Activated CD4-positive, alpha-beta T cell treated with anti-CD3 and anti-CD28 coated beads for 36 hours (primary cell): ENCODE measurements at regions not wholly inside any gene's neighbourhood (a gene's known extent, or its start where the extent isn't known, plus 50 kb on each side); places are given as distances from the start of the nearest gene placed in this dataset.

Experiments used
- ATAC-seq: fragments of 200-7000 bp; cut with Tn5 transposase; one replicate; pipeline ENCODE4 v1.10.0; 2021; ENCODE audit warnings: mild to moderate bottlenecking, moderate library complexity
- CTCF ChIA-PET: fragments of 350-600 bp; sonication (Branson Sonifier 250); formaldehyde crosslinking; loops from one replicate; lab custom pipeline; 2021; ENCODE audit warnings: antibody characterized with exemption; lab: Charles Lee
- POLR2A ChIA-PET: fragments of 350-600 bp; sonication (Branson Sonifier 250); formaldehyde crosslinking; loops from one replicate; lab custom pipeline; 2021; ENCODE audit warnings: antibody characterized with exemption, inconsistent platforms; lab: Charles Lee
- DNase-seq: peaks from one replicate; pipeline ENCODE4 v3.0.0-alpha.2; 2020
- H3K27ac Mint-ChIP-seq: one replicate; pipeline ENCODE4 v1.8.0; 2021; ENCODE audit warnings: mixed read lengths
- H3K27me3 Mint-ChIP-seq: one replicate; pipeline ENCODE4 v1.8.0; 2021; ENCODE audit warnings: mixed read lengths
- H3K36me3 Mint-ChIP-seq: one replicate; pipeline ENCODE4 v1.8.0; 2021; ENCODE audit warnings: low read depth, mixed read lengths
- H3K4me1 Mint-ChIP-seq: one replicate; pipeline ENCODE4 v1.8.0; 2021; ENCODE audit warnings: mixed read lengths
- H3K4me3 Mint-ChIP-seq: one replicate; pipeline ENCODE4 v1.8.0; 2021; ENCODE audit warnings: mild to moderate bottlenecking, moderate library complexity, mixed read lengths
- H3K9me3 Mint-ChIP-seq: one replicate; pipeline ENCODE4 v1.8.0; 2021; ENCODE audit warnings: low read depth, mixed read lengths
- intact Hi-C, 2 experiments: fragments of 100-400 bp; cut with DNase I in 1 of 2; cut with micrococcal nuclease in 1 of 2; formaldehyde crosslinking; loops; one replicate each; pipeline versions ENCODE4 v1.14.2 to v1.15.1; 2022 to 2024; cut with DNase I, micrococcal nuclease

GRCh38 chr2:100643467-100643866, 80.7 kb downstream of the PDCL3 start:
- ChIA-PET CTCF (interaction anchor here (0.6 kb wide), 1 partner anchor 400 kb away, joined by 3 read pairs; no protein-coding TSS in a partner anchor), POLR2A (interaction anchor here (0.6 kb wide), 2 partner anchors 104 to 1497 kb away, joined by 3 to 4 read pairs; no protein-coding TSS in a partner anchor)
- peak overlapping the region; percentile 32 for H3K27ac Mint-ChIP-seq
- no peak for DNase-seq
- H3K4me3 Mint-ChIP-seq = no peak overlapping the region
- H3K9me3 Mint-ChIP-seq = peaks cover 4% of the 10 kb centered on the region
- H3K27me3 Mint-ChIP-seq = no peaks in the 10 kb centered on the region
- H3K4me1 Mint-ChIP-seq = peaks cover 53% of the 10 kb centered on the region
- no peak for ATAC-seq
- intact Hi-C loops = no loop called here
- H3K36me3 Mint-ChIP-seq = no peaks in the 10 kb centered on the region

- DNase-seq = peak; percentile 19
- peaks cover 53% of the 10 kb centered on the region for H3K4me1 Mint-ChIP-seq
Observed at GRCh38 chr2:100643906-100644501, 81.2 kb downstream of the PDCL3 start.

GRCh38 chr2:100645695-100646429, 83.1 kb downstream of the PDCL3 start:
- Mint-ChIP-seq H3K27me3 (no peaks in the 10 kb centered on the region), H3K4me3 (no peak overlapping the region), H3K4me1 (peaks cover 58% of the 10 kb centered on the region), H3K27ac (no peak overlapping the region), H3K9me3 (peaks cover 4% of the 10 kb centered on the region), H3K36me3 (no peaks in the 10 kb centered on the region)
- no peak for DNase-seq
- ChIA-PET CTCF (interaction anchor here (0.8 kb wide), 1 partner anchor 48 kb away, joined by 3 read pairs; no protein-coding TSS in a partner anchor), POLR2A (interaction anchor here (0.6 kb wide), 1 partner anchor 227 kb away, joined by 3 read pairs; no protein-coding TSS in a partner anchor)
- intact Hi-C loops = no loop called here
- no peak for ATAC-seq

More at GRCh38 chr2:100643906-100644501, 81.2 kb downstream of the PDCL3 start:
- H3K36me3 Mint-ChIP-seq = no peaks in the 10 kb centered on the region
- H3K27ac Mint-ChIP-seq = peak overlapping the region; percentile 64
- ChIA-PET CTCF (interaction anchor here (0.6 to 1.3 kb wide), 4 partner anchors 16 to 400 kb away, joined by 3 read pairs; no protein-coding TSS in a partner anchor), POLR2A (interaction anchor here (0.6 kb wide), 2 partner anchors 105 to 1498 kb away, joined by 3 to 4 read pairs; no protein-coding TSS in a partner anchor)
- intact Hi-C loops = no loop called here
- H3K4me3 Mint-ChIP-seq = no peak overlapping the region
- peak; percentile 73 for ATAC-seq
- peaks cover 4% of the 10 kb centered on the region for H3K9me3 Mint-ChIP-seq
- H3K27me3 Mint-ChIP-seq = no peaks in the 10 kb centered on the region

GRCh38 chr2:100647709-100648108, 84.9 kb downstream of the PDCL3 start:
- H3K36me3 Mint-ChIP-seq = no peaks in the 10 kb centered on the region
- ChIA-PET POLR2A (no interaction called here), CTCF (interaction anchor here (1.3 kb wide), 1 partner anchor 168 kb away, joined by 3 read pairs; no protein-coding TSS in a partner anchor)

GRCh38 chr2:100650151-100650550, 87.4 kb downstream of the PDCL3 start:
- ChIA-PET POLR2A (no interaction called here), CTCF (interaction anchor here (1.0 to 2.3 kb wide), 5 partner anchors 8 to 23 kb away, joined by 3 to 5 read pairs (median 5); no protein-coding TSS in a partner anchor)
- no peaks in the 10 kb centered on the region for H3K36me3 Mint-ChIP-seq
- peaks cover 46% of the 10 kb centered on the region for H3K4me1 Mint-ChIP-seq
- H3K27me3 Mint-ChIP-seq = no peaks in the 10 kb centered on the region
- no peak for ATAC-seq
- intact Hi-C loops = no loop called here
- peaks cover 4% of the 10 kb centered on the region for H3K9me3 Mint-ChIP-seq
- H3K27ac Mint-ChIP-seq = no peak overlapping the region
- no peak overlapping the region for H3K4me3 Mint-ChIP-seq
- no peak for DNase-seq

More at GRCh38 chr2:100647709-100648108, 84.9 kb downstream of the PDCL3 start:
- peaks cover 4% of the 10 kb centered on the region for H3K9me3 Mint-ChIP-seq
- peaks cover 52% of the 10 kb centered on the region for H3K4me1 Mint-ChIP-seq
- ATAC-seq = no peak
- no peak overlapping the region for H3K4me3 Mint-ChIP-seq
- peak; percentile 21 for DNase-seq
- intact Hi-C loops = no loop called here
- peak overlapping the region; percentile 1 for H3K27ac Mint-ChIP-seq
- no peaks in the 10 kb centered on the region for H3K27me3 Mint-ChIP-seq

- ATAC-seq = peak; percentile 88
- H3K9me3 Mint-ChIP-seq = no peaks in the 10 kb centered on the region
- ChIA-PET CTCF (no interaction called here), POLR2A (no interaction called here)
- no peak overlapping the region for H3K27ac Mint-ChIP-seq
- H3K27me3 Mint-ChIP-seq = no peaks in the 10 kb centered on the region
- peaks cover 45% of the 10 kb centered on the region for H3K4me1 Mint-ChIP-seq
- no peaks in the 10 kb centered on the region for H3K36me3 Mint-ChIP-seq
- no peak overlapping the region for H3K4me3 Mint-ChIP-seq
- DNase-seq = peak; percentile 57
- intact Hi-C loops = no loop called here
Observed at GRCh38 chr2:100653449-100654035, 90.7 kb downstream of the PDCL3 start.

- POLR2A ChIA-PET = interaction anchor here (0.6 kb wide), 1 partner anchor 656 kb away, joined by 4 read pairs; no protein-coding TSS in a partner anchor
- ATAC-seq (no peak), DNase-seq (no peak)
- CTCF ChIA-PET = no interaction called here
- H3K9me3 Mint-ChIP-seq = no peaks in the 10 kb centered on the region
- H3K27ac Mint-ChIP-seq = no peak overlapping the region
- no peaks in the 10 kb centered on the region for H3K27me3 Mint-ChIP-seq
- intact Hi-C loops = no loop called here
- H3K4me1 Mint-ChIP-seq = peaks cover 38% of the 10 kb centered on the region
- no peak overlapping the region for H3K4me3 Mint-ChIP-seq
- H3K36me3 Mint-ChIP-seq = no peaks in the 10 kb centered on the region
Observed at GRCh38 chr2:100654611-100655010, 91.8 kb downstream of the PDCL3 start.

GRCh38 chr2:100655446-100655845, 92.7 kb downstream of the PDCL3 start:
- ATAC-seq (no peak), DNase-seq (no peak)
- Mint-ChIP-seq H3K4me3 (no peak overlapping the region), H3K27me3 (no peaks in the 10 kb centered on the region), H3K9me3 (no peaks in the 10 kb centered on the region), H3K36me3 (no peaks in the 10 kb centered on the region), H3K4me1 (peaks cover 35% of the 10 kb centered on the region), H3K27ac (no peak overlapping the region)
- intact Hi-C loops = no loop called here
- ChIA-PET POLR2A (no interaction called here), CTCF (interaction anchor here (0.6 kb wide), 1 partner anchor 351 kb away, joined by 3 read pairs; no protein-coding TSS in a partner anchor)

GRCh38 chr2:100655936-100656534, 93.2 kb downstream of the PDCL3 start:
- Mint-ChIP-seq H3K27me3 (no peaks in the 10 kb centered on the region), H3K4me3 (no peak overlapping the region), H3K36me3 (no peaks in the 10 kb centered on the region), H3K27ac (no peak overlapping the region), H3K4me1 (peaks cover 31% of the 10 kb centered on the region), H3K9me3 (no peaks in the 10 kb centered on the region)
- CTCF ChIA-PET = interaction anchor here (0.6 kb wide), 2 partner anchors 350 to 941 kb away, joined by 3 read pairs; no protein-coding TSS in a partner anchor
- DNase-seq = no peak
- POLR2A ChIA-PET = no interaction called here
- ATAC-seq = no peak
- intact Hi-C loops = no loop called here

GRCh38 chr2:100658017-100658416, 95.2 kb downstream of the PDCL3 start:
- no peaks in the 10 kb centered on the region for H3K9me3 Mint-ChIP-seq
- no peaks in the 10 kb centered on the region for H3K36me3 Mint-ChIP-seq
- no peak overlapping the region for H3K27ac Mint-ChIP-seq
- no peaks in the 10 kb centered on the region for H3K27me3 Mint-ChIP-seq
- ChIA-PET CTCF (interaction anchor here (0.5 to 1.1 kb wide), 7 partner anchors 9 to 327 kb away, joined by 3 to 4 read pairs (median 3); no protein-coding TSS in a partner anchor), POLR2A (no interaction called here)
- peaks cover 20% of the 10 kb centered on the region for H3K4me1 Mint-ChIP-seq
- DNase-seq (no peak), ATAC-seq (no peak)
- H3K4me3 Mint-ChIP-seq = no peak overlapping the region
- intact Hi-C loops = no loop called here
